Panc1 (cell line): ENCODE measurements at regions not wholly inside any gene's neighbourhood (a gene's known extent, or its start where the extent isn't known, plus 50 kb on each side); places are given as distances from the start of the nearest gene placed in this dataset.

Experiments
- POLR2AphosphoS5 ChIP-seq: IDR thresholded peaks from 2 replicates; pipeline ENCODE4 v1.6.1; 2012; ENCODE audit warnings: mild to moderate bottlenecking, low read depth, low read length, moderate library complexity
- TCF7L2 ChIP-seq: IDR thresholded peaks from 2 replicates; pipeline ENCODE4 v1.6.1; 2011; ENCODE audit warnings: mild to moderate bottlenecking, low read depth, low read length, inconsistent platforms
- TF ChIP-seq, protein P1 (sequence below): fragments of 450-650 bp; IDR thresholded peaks from 2 replicates; pipeline ENCODE4 v1.5.1; 2017; ENCODE audit warnings: mild to moderate bottlenecking

DNA sequence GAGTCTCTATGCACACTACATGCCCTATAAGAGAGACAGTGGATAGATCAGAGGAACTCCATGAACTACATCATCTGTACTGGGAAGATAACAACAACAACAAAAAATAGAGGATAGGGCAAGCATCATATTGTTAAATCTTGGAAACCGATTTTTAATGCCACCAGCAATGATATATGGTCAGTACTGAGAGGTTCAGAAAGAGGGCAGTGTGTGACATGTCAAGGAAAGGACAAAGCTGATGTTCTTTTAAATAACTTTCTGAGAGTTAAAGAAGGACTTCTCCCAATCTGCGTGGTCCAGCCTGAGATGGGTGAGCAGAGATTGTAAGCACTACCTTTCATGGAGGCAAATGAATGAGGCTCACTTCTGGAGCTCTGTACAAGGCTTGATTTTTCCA is 62.0 kb upstream of the PHF24 start:
- TF ChIP-seq, protein P1, sequence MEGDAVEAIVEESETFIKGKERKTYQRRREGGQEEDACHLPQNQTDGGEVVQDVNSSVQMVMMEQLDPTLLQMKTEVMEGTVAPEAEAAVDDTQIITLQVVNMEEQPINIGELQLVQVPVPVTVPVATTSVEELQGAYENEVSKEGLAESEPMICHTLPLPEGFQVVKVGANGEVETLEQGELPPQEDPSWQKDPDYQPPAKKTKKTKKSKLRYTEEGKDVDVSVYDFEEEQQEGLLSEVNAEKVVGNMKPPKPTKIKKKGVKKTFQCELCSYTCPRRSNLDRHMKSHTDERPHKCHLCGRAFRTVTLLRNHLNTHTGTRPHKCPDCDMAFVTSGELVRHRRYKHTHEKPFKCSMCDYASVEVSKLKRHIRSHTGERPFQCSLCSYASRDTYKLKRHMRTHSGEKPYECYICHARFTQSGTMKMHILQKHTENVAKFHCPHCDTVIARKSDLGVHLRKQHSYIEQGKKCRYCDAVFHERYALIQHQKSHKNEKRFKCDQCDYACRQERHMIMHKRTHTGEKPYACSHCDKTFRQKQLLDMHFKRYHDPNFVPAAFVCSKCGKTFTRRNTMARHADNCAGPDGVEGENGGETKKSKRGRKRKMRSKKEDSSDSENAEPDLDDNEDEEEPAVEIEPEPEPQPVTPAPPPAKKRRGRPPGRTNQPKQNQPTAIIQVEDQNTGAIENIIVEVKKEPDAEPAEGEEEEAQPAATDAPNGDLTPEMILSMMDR = peak; percentile 28; the same call in 1 of the 2 replicates
- no peak for TF ChIP-seq POLR2AphosphoS5
- TF ChIP-seq TCF7L2 = no peak
